Uterus (tissue), 3 donors: ENCODE measurements at regions not wholly inside any gene's neighbourhood (a gene's known extent, or its start where the extent isn't known, plus 50 kb on each side); places are given as distances from the start of the nearest gene placed in this dataset.

ENCODE experiments used
- DNase-seq, 2 donors: peaks; one replicate each; pipeline ENCODE4 v3.0.0-alpha.2; 2019 to 2020
- H3K27ac ChIP-seq, 2 donors: fragments of 200-600 bp; sonication (generic); 1 replicate in 1 of 2; 2 replicates in 1 of 2; pipeline ENCODE4 v1.5.1; 2016 to 2018
- H3K27me3 ChIP-seq, 2 donors: fragments of 200-600 bp; sonication (generic); one replicate each; pipeline ENCODE4 v1.5.1; 2018 to 2019; ENCODE audit warnings: control low read depth in 1 of 2
- H3K36me3 ChIP-seq, 2 donors: fragments of 200-600 bp; sonication (generic); one replicate each; pipeline ENCODE4 v1.5.1; 2019; ENCODE audit warnings: control low read depth in 1 of 2
- H3K4me1 ChIP-seq, 2 donors: fragments of 200-600 bp; sonication (generic); one replicate each; pipeline ENCODE4 v1.5.1; 2018 to 2019; ENCODE audit warnings: control low read depth in 1 of 2
- H3K4me3 ChIP-seq, 2 donors: fragments of 200-600 bp; sonication (generic); 1 replicate in 1 of 2; 2 replicates in 1 of 2; pipeline ENCODE4 v1.5.1; 2018 to 2019; ENCODE audit warnings: mild to moderate bottlenecking in 1 of 2
- H3K9me3 ChIP-seq, 2 donors: fragments of 200-600 bp; sonication (generic); one replicate each; pipeline ENCODE4 v1.5.1; 2019; ENCODE audit warnings: control low read depth in 1 of 2
- CTCF ChIP-seq, 4 experiments: fragments of 200-600 bp in 2 of 4; fragments of 450-650 bp in 2 of 4; sonication (generic) in 2 of 4; IDR thresholded peaks; one replicate each; pipeline ENCODE4 v1.5.1; 2016 to 2019; ENCODE audit warnings: antibody characterized with exemption in 4 of 4, mild to moderate bottlenecking in 2 of 4, moderate library complexity in 1 of 4
- POLR2A ChIP-seq, 2 donors: fragments of 450-650 bp; IDR thresholded peaks; one replicate each; pipeline ENCODE4 v1.6.1; 2016; ENCODE audit warnings: antibody characterized with exemption in 2 of 2, mild to moderate bottlenecking in 1 of 2, moderate library complexity in 1 of 2
- intact Hi-C: fragments of 100-400 bp; cut with DNase I; formaldehyde crosslinking; loops from one replicate; pipeline ENCODE4 v1.15.1; 2023; ENCODE audit warnings: low total_unique reads
- donor health status: DM: yes; HTN: yes; CAD: no.

GRCh38 chr11:129503646-129504045, 128.0 kb downstream of the BARX2 start:
- no peak for DNase-seq
- Histone ChIP-seq H3K27me3 (no peaks in the 10 kb centered on the region), H3K36me3 (no peaks in the 10 kb centered on the region), H3K4me3 (no peak overlapping the region), H3K4me1 (no peaks in the 10 kb centered on the region), H3K27ac (no peak overlapping the region), H3K9me3 (no peaks in the 10 kb centered on the region)
- intact Hi-C loops: no loop called here
- TF ChIP-seq POLR2A (IDR thresholded peaks at IDR 0.05) (no peak), CTCF (IDR thresholded peaks at IDR 0.05) (no peak)

GRCh38 chr11:129505266-129505665, 129.6 kb downstream of the BARX2 start:
- Histone ChIP-seq H3K36me3 (no peaks in the 10 kb centered on the region), H3K4me1 (no peaks in the 10 kb centered on the region), H3K27me3 (no peaks in the 10 kb centered on the region), H3K4me3 (no peak overlapping the region), H3K9me3 (no peaks in the 10 kb centered on the region), H3K27ac (no peak overlapping the region)
- TF ChIP-seq POLR2A (IDR thresholded peaks at IDR 0.05) (no peak), CTCF (IDR thresholded peaks at IDR 0.05) (no peak)
- no peak for DNase-seq
- intact Hi-C loops: no loop called here

GRCh38 chr11:129508163-129508562, 132.5 kb downstream of the BARX2 start:
- intact Hi-C loops: no loop called here
- Histone ChIP-seq H3K4me3 (no peak overlapping the region), H3K36me3 (no peaks in the 10 kb centered on the region), H3K9me3 (no peaks in the 10 kb centered on the region), H3K4me1 (no peaks in the 10 kb centered on the region), H3K27me3 (no peaks in the 10 kb centered on the region), H3K27ac (no peak overlapping the region)
- no peak for TF ChIP-seq POLR2A (IDR thresholded peaks at IDR 0.05)
- no peak for DNase-seq

GRCh38 chr11:129528296-129528695, 152.6 kb downstream of the BARX2 start:
- Histone ChIP-seq H3K4me1 (no peaks in the 10 kb centered on the region), H3K27ac (no peak overlapping the region), H3K9me3 (peaks cover 0 to 3% of the 10 kb centered on the region in 2 donors), H3K27me3 (no peaks in the 10 kb centered on the region), H3K4me3 (no peak overlapping the region), H3K36me3 (no peaks in the 10 kb centered on the region)
- TF ChIP-seq CTCF (IDR thresholded peaks at IDR 0.05): no peak
- no peak for TF ChIP-seq POLR2A (IDR thresholded peaks at IDR 0.05)
- intact Hi-C loops: no loop called here
- DNase-seq: no peak

GRCh38 chr11:129530154-129530895, 154.7 kb downstream of the BARX2 start:
- Histone ChIP-seq H3K4me1 (no peaks in the 10 kb centered on the region), H3K27ac (no peak overlapping the region), H3K36me3 (no peaks in the 10 kb centered on the region), H3K4me3 (no peak overlapping the region), H3K9me3 (no peaks in the 10 kb centered on the region), H3K27me3 (no peaks in the 10 kb centered on the region)
- no peak for DNase-seq
- intact Hi-C loops: no loop called here
- TF ChIP-seq CTCF (IDR thresholded peaks at IDR 0.05) (no peak), POLR2A (IDR thresholded peaks at IDR 0.05) (no peak)
